Smooth muscle cell (in vitro differentiated cells): ENCODE measurements at regions not wholly inside any gene's neighbourhood (a gene's known extent, or its start where the extent isn't known, plus 50 kb on each side); places are given as distances from the start of the nearest gene placed in this dataset.

ENCODE experiments used
- DNase-seq: peaks from one replicate; lab custom pipeline; 2025; ENCODE audit not compliant: unreplicated experiment; lab: John Stamatoyannopoulos, UW
- H2AFZ ChIP-seq: fragments of 200-600 bp; sonication (generic); 2 replicates; pipeline ENCODE4 v1.6.0; 2016; ENCODE audit warnings: antibody characterized with exemption, low read depth, mild to moderate bottlenecking
- H3F3A ChIP-seq: fragments of 200-600 bp; sonication (generic); 2 replicates; pipeline ENCODE4 v1.6.0; 2017; ENCODE audit warnings: antibody characterized with exemption, low read depth
- H3K27ac ChIP-seq: fragments of 200-600 bp; sonication (generic); 2 replicates; pipeline ENCODE4 v1.5.1; 2016; ENCODE audit warnings: low read depth, mild to moderate bottlenecking
- H3K27me3 ChIP-seq: fragments of 200-600 bp; sonication (generic); 2 replicates; pipeline ENCODE4 v1.6.1; 2016; ENCODE audit warnings: low read depth, mild to moderate bottlenecking
- H3K36me3 ChIP-seq: fragments of 200-600 bp; sonication (generic); 2 replicates; pipeline ENCODE4 v1.5.1; 2016; ENCODE audit warnings: low read depth
- H3K4me1 ChIP-seq: fragments of 200-600 bp; sonication (generic); 2 replicates; pipeline ENCODE4 v1.5.1; 2016; ENCODE audit warnings: low read depth
- H3K4me2 ChIP-seq: fragments of 200-600 bp; sonication (generic); 2 replicates; pipeline ENCODE4 v1.6.0; 2016; ENCODE audit warnings: mild to moderate bottlenecking
- H3K4me3 ChIP-seq: fragments of 200-600 bp; sonication (generic); 2 replicates; pipeline ENCODE4 v1.5.1; 2016; ENCODE audit warnings: mild to moderate bottlenecking
- H3K79me2 ChIP-seq: fragments of 200-600 bp; sonication (generic); 2 replicates; pipeline ENCODE4 v1.6.0; 2016; ENCODE audit warnings: low read depth, mild to moderate bottlenecking
- H3K9ac ChIP-seq: fragments of 200-600 bp; sonication (generic); 2 replicates; pipeline ENCODE4 v1.6.0; 2016; ENCODE audit warnings: low read depth
- H3K9me3 ChIP-seq: fragments of 200-600 bp; sonication (generic); replicated peaks from 2 replicates; pipeline ENCODE4 v1.5.1; 2016; ENCODE audit warnings: low read depth
- H4K20me1 ChIP-seq: fragments of 200-600 bp; sonication (generic); 2 replicates; pipeline ENCODE4 v1.6.0; 2016; ENCODE audit warnings: low read depth
- CTCF ChIP-seq: fragments of 200-600 bp; sonication (generic); IDR thresholded peaks from 2 replicates; pipeline ENCODE4 v1.5.1; 2017; ENCODE audit warnings: borderline replicate concordance, mild to moderate bottlenecking, antibody characterized with exemption; ENCODE audit not compliant: insufficient read depth, poor library complexity, severe bottlenecking
- WGBS: methylation state at CpG from one replicate; pipeline ENCODE4 v1.1.7; 2016; ENCODE audit warnings: low lambda C conversion rate; 5-methylcytosine and 5-hydroxymethylcytosine counted together

- no peak for DNase-seq
- Histone ChIP-seq H3K9ac (no peak overlapping the region), H3K36me3 (no peaks in the 10 kb centered on the region), H3K4me3 (no peak overlapping the region), H3K4me2 (no peak overlapping the region), H2AFZ (no peak overlapping the region), H3F3A (no peaks in the 10 kb centered on the region), H3K4me1 (no peaks in the 10 kb centered on the region), H3K27me3 (no peaks in the 10 kb centered on the region), H3K79me2 (no peaks in the 10 kb centered on the region), H4K20me1 (no peaks in the 10 kb centered on the region), H3K9me3 (no peaks in the 10 kb centered on the region), H3K27ac (no peak overlapping the region)
- 71% methylated on average over 4 of the region's 4 CpGs for WGBS
- no peak for TF ChIP-seq CTCF
Observed at GRCh38 chr3:130619196-130619595, 102.2 kb downstream of the COL6A6 start.

GRCh38 chr3:130621824-130622223 is 104.8 kb downstream of the COL6A6 start:
- Histone ChIP-seq H3K27me3 (no peaks in the 10 kb centered on the region), H3K36me3 (no peaks in the 10 kb centered on the region)
- 87% methylated on average over 3 of the region's 3 CpGs for WGBS

GRCh38 chr3:130626049-130626448 is 109.1 kb downstream of the COL6A6 start:
- Histone ChIP-seq H3K79me2 (no peaks in the 10 kb centered on the region), H3K27me3 (no peaks in the 10 kb centered on the region), H4K20me1 (no peaks in the 10 kb centered on the region), H2AFZ (no peak overlapping the region), H3F3A (no peaks in the 10 kb centered on the region), H3K4me3 (no peak overlapping the region), H3K4me1 (no peaks in the 10 kb centered on the region), H3K27ac (no peak overlapping the region), H3K4me2 (no peak overlapping the region), H3K9ac (no peak overlapping the region), H3K36me3 (no peaks in the 10 kb centered on the region), H3K9me3 (no peaks in the 10 kb centered on the region)
- no peak for TF ChIP-seq CTCF
- 85% methylated on average over 2 of the region's 2 CpGs for WGBS
- no peak for DNase-seq

More at GRCh38 chr3:130621824-130622223, 104.8 kb downstream of the COL6A6 start:
- DNase-seq, result no peak
- Histone ChIP-seq H3K4me1 (no peaks in the 10 kb centered on the region), H3K79me2 (no peaks in the 10 kb centered on the region), H3K4me3 (no peak overlapping the region), H3K9ac (no peak overlapping the region), H3K9me3 (no peaks in the 10 kb centered on the region), H3F3A (no peaks in the 10 kb centered on the region), H3K27ac (no peak overlapping the region), H2AFZ (no peak overlapping the region), H4K20me1 (no peaks in the 10 kb centered on the region), H3K4me2 (no peak overlapping the region)
- no peak for TF ChIP-seq CTCF

GRCh38 chr3:130627143-130627855 is 110.3 kb downstream of the COL6A6 start:
- Histone ChIP-seq H3K27ac (no peak overlapping the region), H3K4me2 (no peak overlapping the region), H3K9ac (no peak overlapping the region), H3K4me1 (no peaks in the 10 kb centered on the region), H3K79me2 (no peaks in the 10 kb centered on the region), H3K36me3 (no peaks in the 10 kb centered on the region), H3K4me3 (no peak overlapping the region), H3K9me3 (no peaks in the 10 kb centered on the region), H3K27me3 (no peaks in the 10 kb centered on the region), H3F3A (no peaks in the 10 kb centered on the region), H2AFZ (no peak overlapping the region), H4K20me1 (no peaks in the 10 kb centered on the region)
- DNase-seq, result no peak
- 83% methylated on average over 4 of the region's 4 CpGs for WGBS
- no peak for TF ChIP-seq CTCF
